GM18951 (cell line): ENCODE measurements at regions not wholly inside any gene's neighbourhood (a gene's known extent, or its start where the extent isn't known, plus 50 kb on each side); places are given as distances from the start of the nearest gene placed in this dataset.

ENCODE experiments used
- POLR2A ChIP-seq: IDR thresholded peaks from 4 replicates; pipeline ENCODE4 v1.6.1; 2011; ENCODE audit warnings: mild to moderate bottlenecking; ENCODE audit not compliant: insufficient read length, insufficient read depth; ENCODE audit errors: extremely low read depth
- in situ Hi-C: fragments of 300-500 bp; cut with MboI; formaldehyde crosslinking; loops from one replicate; pipeline ENCODE4 v1.12.0; 2022; ENCODE audit warnings: low sequenced_read_pairs, mixed read lengths, inconsistent platforms; ENCODE audit not compliant: unreplicated experiment

- in situ Hi-C loops, result no loop called here
- TF ChIP-seq POLR2A, result no peak
These were observed 460.7 kb upstream of the CNTN3 start for GRCh38 chr3:75075158-75075557.

GRCh38 chr3:75076481-75076880 is 462.0 kb upstream of the CNTN3 start:
- in situ Hi-C loops, result no loop called here
- TF ChIP-seq POLR2A, result no peak

GRCh38 chr3:75078290-75078689 is 463.8 kb upstream of the CNTN3 start:
- TF ChIP-seq POLR2A, result no peak
- in situ Hi-C loops, result no loop called here

DNA sequence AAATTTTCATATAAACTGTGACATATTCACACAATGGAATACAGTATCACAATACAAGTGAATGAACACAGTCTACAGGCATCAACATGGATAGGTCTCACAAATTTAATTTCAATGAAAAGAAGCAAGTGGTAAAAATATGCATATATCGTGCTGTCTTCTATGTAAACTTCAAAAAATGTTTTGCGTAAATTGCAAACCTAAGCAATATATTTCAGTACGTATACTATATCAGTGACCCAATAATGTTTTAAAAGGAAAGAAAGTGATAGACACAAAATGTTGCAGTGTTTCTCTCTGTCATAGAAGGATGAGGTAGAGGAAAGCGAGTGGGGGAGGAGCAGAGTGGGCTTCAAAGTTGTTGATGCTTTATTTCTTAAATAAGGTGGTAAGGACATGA is 468.4 kb upstream of the CNTN3 start:
- in situ Hi-C loops, result no loop called here
- no peak for TF ChIP-seq POLR2A

DNA sequence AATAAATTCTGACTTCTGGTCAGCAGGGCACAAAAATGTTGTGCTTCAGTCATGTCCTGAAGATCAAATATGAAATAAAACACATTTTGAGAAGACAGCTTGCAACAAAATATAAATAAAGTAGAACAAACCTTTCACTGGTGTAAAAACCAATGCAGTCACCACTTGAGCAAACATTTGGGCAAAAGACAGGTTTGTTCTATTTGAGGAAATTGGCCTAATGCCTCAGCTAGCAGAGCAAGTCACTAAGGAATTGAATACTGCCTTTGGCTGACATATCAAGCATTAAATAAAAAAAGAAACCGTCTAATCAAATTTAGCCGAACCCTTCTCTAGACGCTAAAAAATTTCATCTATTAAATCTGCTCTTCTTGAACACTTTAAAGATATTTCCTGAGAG is 475.4 kb upstream of the CNTN3 start:
- TF ChIP-seq POLR2A, result no peak
- in situ Hi-C loops, result no loop called here

DNA sequence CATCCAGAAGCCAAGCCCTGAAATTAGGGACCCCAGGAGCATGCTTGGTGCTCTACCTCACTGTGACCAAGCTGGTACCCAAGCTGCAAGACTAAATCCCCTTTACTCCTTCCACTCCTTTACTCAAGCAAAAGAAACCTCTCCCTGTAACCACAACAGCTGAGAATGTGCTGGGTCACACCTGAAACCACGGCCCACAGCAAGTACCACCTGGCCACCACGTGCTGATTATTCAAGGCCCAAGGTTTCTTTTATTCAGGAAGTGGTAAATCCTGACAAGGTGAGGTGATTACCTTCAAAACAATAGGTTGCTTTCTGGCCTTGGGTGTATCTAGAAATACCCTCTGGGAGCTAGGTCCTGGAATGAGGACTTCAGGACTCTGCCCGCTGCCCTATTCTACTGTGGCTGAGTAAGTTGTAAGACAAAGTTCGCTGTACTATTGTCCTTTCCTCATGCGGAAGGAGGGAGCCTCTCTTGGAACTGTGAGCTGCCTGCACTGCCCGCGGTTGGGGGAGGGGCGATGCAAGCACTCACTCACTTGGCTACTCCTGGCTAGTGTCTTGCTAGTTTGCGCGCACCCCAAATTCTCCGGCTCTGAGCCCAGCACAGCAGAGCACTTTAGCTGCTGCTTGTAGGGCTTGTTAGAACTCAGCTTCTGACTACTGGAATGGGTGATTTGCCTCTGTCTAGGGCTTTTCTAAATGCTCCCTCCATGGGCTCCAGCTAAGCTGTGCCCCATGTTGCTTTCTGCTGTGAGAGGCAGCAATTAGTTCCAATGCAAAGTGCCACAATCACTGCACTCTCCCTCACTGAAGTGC is 487.1 kb upstream of the CNTN3 start:
- no peak for TF ChIP-seq POLR2A
- in situ Hi-C loops, result no loop called here

DNA sequence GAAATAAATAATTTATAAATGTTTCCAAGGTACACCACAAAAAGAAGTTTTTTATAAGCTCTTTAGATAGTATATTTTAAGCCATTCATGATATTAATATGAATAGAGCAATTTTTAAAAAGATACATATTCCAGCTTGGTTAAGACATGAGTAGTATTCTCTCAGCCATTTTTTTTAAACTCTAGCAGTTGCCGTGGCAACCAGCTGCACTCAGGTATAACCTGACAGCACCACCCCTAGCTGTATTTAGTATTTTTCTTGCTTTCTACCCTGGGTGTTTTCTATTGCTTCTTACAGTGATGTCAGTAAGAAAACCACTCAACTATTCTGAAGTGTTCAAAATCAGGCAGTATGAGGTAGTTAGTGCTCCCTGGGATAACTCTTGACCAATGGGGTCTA is 496.3 kb upstream of the CNTN3 start:
- in situ Hi-C loops, result no loop called here

DNA sequence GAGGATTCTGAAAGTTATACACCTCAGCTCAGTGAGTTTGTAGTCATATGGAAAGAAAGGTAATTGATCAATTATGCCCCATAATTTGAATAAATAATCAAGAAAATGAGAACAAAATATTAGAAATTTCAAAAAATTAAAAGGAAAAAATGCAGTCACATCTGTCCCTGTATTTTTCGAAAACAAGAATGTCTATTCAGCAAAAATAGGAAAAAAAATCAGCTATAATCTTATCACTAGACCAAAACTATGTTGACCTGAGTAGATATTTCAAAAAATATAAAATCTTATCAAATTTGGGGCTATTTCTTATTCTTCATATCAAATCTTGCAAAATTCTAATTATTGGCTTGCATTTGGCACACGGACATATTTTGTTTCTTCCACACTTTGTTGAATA is 501.2 kb upstream of the CNTN3 start:
- in situ Hi-C loops, result no loop called here
- no peak for TF ChIP-seq POLR2A

More for the DNA sequence above, 496.3 kb upstream of the CNTN3 start:
- no peak for TF ChIP-seq POLR2A

GRCh38 chr3:75118779-75119178 is 504.3 kb upstream of the CNTN3 start:
- no peak for TF ChIP-seq POLR2A
- in situ Hi-C loops, result no loop called here

DNA sequence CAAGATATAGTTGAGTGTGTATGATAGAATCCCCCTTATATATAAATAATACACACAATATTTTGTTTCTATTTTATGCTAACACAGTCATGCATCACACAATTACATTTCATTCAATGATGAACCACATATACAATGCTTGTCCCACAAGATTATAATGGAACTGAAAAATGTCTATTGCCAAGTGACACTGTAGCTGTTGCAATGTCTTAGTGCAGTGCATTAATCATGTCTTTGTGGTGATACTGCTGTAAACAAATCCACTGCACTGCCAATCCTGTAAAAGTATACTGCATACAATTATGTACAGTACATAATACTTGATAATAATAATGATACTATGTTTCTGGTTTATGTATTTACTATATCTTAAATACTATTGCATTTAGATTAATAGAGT is 512.1 kb upstream of the CNTN3 start:
- in situ Hi-C loops, result no loop called here
- TF ChIP-seq POLR2A, result no peak

- no peak for TF ChIP-seq POLR2A
- in situ Hi-C loops, result no loop called here
These were observed 514.6 kb upstream of the CNTN3 start for GRCh38 chr3:75129101-75129500.

- no peak for TF ChIP-seq POLR2A
- in situ Hi-C loops, result no loop called here
These were observed 521.8 kb upstream of the CNTN3 start for GRCh38 chr3:75136100-75136897.

DNA sequence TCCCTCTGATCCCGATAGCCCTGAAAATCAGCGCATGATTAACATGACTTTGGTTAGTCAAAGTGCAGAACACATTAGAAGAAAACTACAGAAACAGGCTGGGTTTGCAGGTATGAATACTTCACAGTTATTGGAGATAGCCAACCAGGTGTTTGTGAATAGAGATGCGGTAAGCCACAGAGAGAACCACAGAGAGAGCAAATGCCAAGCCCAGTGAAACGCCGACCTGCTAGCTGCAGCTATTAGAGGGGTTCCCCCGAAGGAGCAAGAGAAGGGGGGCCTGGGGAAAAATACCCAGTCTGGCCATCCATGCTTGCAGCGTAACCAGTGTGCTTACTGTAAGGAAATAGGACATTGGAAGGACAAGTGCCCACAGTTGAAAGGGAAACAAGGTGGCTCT is 523.9 kb upstream of the CNTN3 start:
- no peak for TF ChIP-seq POLR2A
- in situ Hi-C loops, result no loop called here
